Left ventricle myocardium inferior (tissue), 1 donor: ENCODE measurements at regions not wholly inside any gene's neighbourhood (a gene's known extent, or its start where the extent isn't known, plus 50 kb on each side); places are given as distances from the start of the nearest gene placed in this dataset.

Source experiments
- DNase-seq: peaks from one replicate; pipeline ENCODE4 v3.0.0-alpha.2; 2020
- H3K27ac ChIP-seq: fragments of 200-600 bp; replicated peaks from 2 replicates; pipeline ENCODE4 v1.8.0; 2021
- H3K27me3 ChIP-seq: fragments of 200-600 bp; 2 replicates; pipeline ENCODE4 v1.8.0; 2021; ENCODE audit warnings: low read depth
- H3K36me3 ChIP-seq: fragments of 200-600 bp; 2 replicates; pipeline ENCODE4 v1.8.0; 2021
- H3K4me1 ChIP-seq: fragments of 200-600 bp; 2 replicates; pipeline ENCODE4 v1.8.0; 2021
- H3K4me3 ChIP-seq: fragments of 200-600 bp; 2 replicates; pipeline ENCODE4 v1.8.0; 2021; ENCODE audit warnings: mild to moderate bottlenecking, moderate library complexity
- H3K9me3 ChIP-seq: fragments of 200-600 bp; replicated peaks from 2 replicates; pipeline ENCODE4 v1.8.0; 2021
- intact Hi-C: fragments of 100-400 bp; cut with micrococcal nuclease; formaldehyde crosslinking; loops from one replicate; pipeline ENCODE4 v1.11.0; 2022
- TF ChIP-seq, protein P1 (sequence below): fragments of 200-600 bp; IDR thresholded peaks from 2 replicates; pipeline ENCODE4 v1.8.0; 2021; ENCODE audit warnings: antibody characterized with exemption, mild to moderate bottlenecking, borderline replicate concordance
- donor health status: DM: no; HTN: yes; CAD: no; lungs with severe emphysema.

GRCh38 chr11:34793666-34794065 is 122.5 kb downstream of the APIP start:
- TF ChIP-seq, protein P1, sequence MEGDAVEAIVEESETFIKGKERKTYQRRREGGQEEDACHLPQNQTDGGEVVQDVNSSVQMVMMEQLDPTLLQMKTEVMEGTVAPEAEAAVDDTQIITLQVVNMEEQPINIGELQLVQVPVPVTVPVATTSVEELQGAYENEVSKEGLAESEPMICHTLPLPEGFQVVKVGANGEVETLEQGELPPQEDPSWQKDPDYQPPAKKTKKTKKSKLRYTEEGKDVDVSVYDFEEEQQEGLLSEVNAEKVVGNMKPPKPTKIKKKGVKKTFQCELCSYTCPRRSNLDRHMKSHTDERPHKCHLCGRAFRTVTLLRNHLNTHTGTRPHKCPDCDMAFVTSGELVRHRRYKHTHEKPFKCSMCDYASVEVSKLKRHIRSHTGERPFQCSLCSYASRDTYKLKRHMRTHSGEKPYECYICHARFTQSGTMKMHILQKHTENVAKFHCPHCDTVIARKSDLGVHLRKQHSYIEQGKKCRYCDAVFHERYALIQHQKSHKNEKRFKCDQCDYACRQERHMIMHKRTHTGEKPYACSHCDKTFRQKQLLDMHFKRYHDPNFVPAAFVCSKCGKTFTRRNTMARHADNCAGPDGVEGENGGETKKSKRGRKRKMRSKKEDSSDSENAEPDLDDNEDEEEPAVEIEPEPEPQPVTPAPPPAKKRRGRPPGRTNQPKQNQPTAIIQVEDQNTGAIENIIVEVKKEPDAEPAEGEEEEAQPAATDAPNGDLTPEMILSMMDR = no peak
- intact Hi-C loops = no loop called here
- Histone ChIP-seq H3K27ac (no peak overlapping the region), H3K36me3 (no peaks in the 10 kb centered on the region), H3K27me3 (no peaks in the 10 kb centered on the region), H3K4me1 (peaks cover 9% of the 10 kb centered on the region), H3K4me3 (no peak overlapping the region), H3K9me3 (no peaks in the 10 kb centered on the region)
- no peak for DNase-seq

DNA sequence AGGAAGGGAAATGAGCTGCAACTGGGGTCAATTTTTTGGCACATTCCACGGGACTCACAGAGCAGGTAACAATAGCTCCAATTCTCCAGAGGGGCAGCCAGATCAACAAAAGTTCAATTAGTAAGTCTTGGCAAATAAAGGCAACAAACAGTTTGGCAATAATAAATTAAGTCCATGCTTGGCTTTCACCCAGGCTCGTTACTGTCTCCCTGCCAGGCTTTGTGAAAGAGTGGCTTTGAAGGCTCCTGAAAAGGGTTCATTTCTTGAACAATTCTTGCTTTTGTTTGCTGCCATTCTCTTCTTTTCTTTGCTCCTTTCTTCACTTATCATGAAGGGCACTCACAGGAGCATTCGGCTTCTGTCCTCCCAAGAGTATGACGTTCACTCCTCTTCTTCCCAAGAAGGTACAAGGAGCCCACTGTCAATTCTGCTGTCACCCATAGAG is 123.3 kb downstream of the APIP start:
- TF ChIP-seq, protein P1 = no peak
- H3K9me3 ChIP-seq = no peaks in the 10 kb centered on the region
- no peak for DNase-seq
- intact Hi-C loops = no loop called here
- no peaks in the 10 kb centered on the region for H3K36me3 ChIP-seq
- peaks cover 9% of the 10 kb centered on the region for H3K4me1 ChIP-seq
- H3K4me3 ChIP-seq = no peak overlapping the region
- H3K27me3 ChIP-seq = no peaks in the 10 kb centered on the region
- no peak overlapping the region for H3K27ac ChIP-seq

DNA sequence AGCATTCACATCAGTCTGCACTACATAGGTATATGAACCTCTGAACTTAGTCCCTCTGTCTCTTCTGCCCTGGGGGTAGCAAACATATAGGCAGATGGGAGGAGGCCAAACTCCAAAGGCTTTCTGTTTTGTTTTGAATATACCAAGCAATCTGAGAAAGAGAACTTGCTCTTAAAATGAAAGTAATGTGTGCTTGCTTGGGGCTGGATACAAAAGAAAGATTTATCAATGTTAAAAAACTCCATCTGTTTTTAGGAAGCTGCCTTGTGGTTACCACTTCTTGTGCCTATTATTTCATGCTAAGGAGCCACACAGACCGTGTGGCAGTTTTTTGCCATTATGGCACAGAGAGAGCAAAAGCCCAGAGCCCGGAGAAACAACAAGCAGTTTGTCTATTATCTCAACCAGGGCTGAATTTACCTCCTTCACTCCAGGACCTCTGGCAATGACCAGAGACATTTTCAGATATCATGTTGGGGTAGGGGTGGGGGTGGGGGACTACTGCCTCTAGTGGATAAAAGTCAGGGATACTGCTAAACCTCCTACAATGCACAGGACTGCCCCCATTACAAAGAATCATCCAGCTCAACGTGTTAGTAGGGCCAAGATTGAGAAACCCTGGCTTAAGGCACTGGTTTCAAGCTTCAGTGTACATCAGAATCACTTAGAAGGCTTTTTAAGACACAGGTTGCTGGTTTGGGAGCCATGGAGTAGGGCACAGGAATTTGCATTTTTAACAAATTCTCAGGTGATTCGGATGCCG is 124.2 kb downstream of the APIP start:
- Histone ChIP-seq H3K27ac (no peak overlapping the region), H3K4me1 (peaks cover 9% of the 10 kb centered on the region), H3K9me3 (no peaks in the 10 kb centered on the region), H3K36me3 (no peaks in the 10 kb centered on the region), H3K4me3 (no peak overlapping the region), H3K27me3 (no peaks in the 10 kb centered on the region)
- DNase-seq = no peak
- TF ChIP-seq, protein P1 = no peak
- intact Hi-C loops = no loop called here

- peaks cover 9% of the 10 kb centered on the region for H3K4me1 ChIP-seq
- H3K27ac ChIP-seq = no peak overlapping the region
- no peaks in the 10 kb centered on the region for H3K9me3 ChIP-seq
- no peaks in the 10 kb centered on the region for H3K27me3 ChIP-seq
- H3K4me3 ChIP-seq = no peak overlapping the region
- TF ChIP-seq, protein P1 = no peak
- intact Hi-C loops = no loop called here
- no peak for DNase-seq
- H3K36me3 ChIP-seq = no peaks in the 10 kb centered on the region
These were observed 125.6 kb downstream of the APIP start for GRCh38 chr11:34790620-34791019.

DNA sequence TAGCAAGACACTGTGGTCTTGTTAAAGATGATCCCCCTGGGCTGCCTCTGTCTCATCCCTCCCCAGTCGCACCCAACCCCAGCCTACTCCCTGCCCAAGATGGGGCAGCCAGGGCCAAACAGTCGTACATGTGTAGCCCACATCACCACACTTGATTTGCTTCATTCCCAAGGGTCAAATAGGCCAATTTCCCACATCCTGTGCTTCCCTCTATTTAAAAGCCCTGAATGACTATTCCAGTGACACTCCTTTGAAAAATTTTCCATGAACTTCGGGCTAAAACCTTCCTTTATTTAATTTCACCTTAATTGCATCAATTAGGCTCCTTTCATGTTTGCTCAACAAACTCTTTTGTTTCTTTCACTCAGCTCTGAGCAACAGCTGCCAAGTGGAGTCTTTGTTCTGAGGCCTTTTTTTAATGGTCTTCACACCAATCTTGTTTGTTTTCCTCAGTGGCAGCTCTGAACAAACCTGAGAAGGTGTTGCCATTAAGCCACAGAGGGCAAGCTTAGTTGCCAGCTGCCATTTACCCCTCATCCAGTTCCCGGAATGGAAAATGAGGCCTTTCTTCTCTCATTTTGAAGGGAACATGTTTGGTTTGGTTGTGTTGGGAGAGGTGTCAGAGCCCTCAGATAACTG is 126.9 kb downstream of the APIP start:
- H3K4me3 ChIP-seq = no peak overlapping the region
- H3K27me3 ChIP-seq = no peaks in the 10 kb centered on the region
- no peak overlapping the region for H3K27ac ChIP-seq
- DNase-seq = no peak
- TF ChIP-seq, protein P1 = no peak
- intact Hi-C loops = no loop called here
- peaks cover 9% of the 10 kb centered on the region for H3K4me1 ChIP-seq
- H3K9me3 ChIP-seq = no peaks in the 10 kb centered on the region
- no peaks in the 10 kb centered on the region for H3K36me3 ChIP-seq
